HCT116 (cell line): ENCODE measurements at regions not wholly inside any gene's neighbourhood (a gene's known extent, or its start where the extent isn't known, plus 50 kb on each side); places are given as distances from the start of the nearest gene placed in this dataset.

ENCODE experiments used
- CEBPB ChIP-seq: IDR thresholded peaks from 2 replicates; pipeline ENCODE4 v1.6.1; 2012; ENCODE audit warnings: low read depth
- EGR1 ChIP-seq: IDR thresholded peaks from 2 replicates; pipeline ENCODE4 v1.6.1; 2012; ENCODE audit warnings: low read depth
- EZH2 ChIP-seq: fragments of 200-600 bp; sonication (generic); IDR thresholded peaks from 2 replicates; pipeline ENCODE4 v1.6.1; 2017; ENCODE audit warnings: antibody characterized with exemption, mixed run types
- EZH2phosphoT487 ChIP-seq: fragments of 200-600 bp; IDR thresholded peaks from 2 replicates; pipeline ENCODE4 v1.6.1; 2018; ENCODE audit warnings: antibody characterized with exemption, borderline replicate concordance
- POLR2A ChIP-seq: IDR thresholded peaks from 2 replicates; pipeline ENCODE4 v1.7.0; 2011; ENCODE audit warnings: borderline replicate concordance; ENCODE audit not compliant: insufficient read depth, insufficient read length; ENCODE audit errors: extremely low read depth
- POLR2AphosphoS5 ChIP-seq: IDR thresholded peaks from 2 replicates; pipeline ENCODE4 v1.6.1; 2011; ENCODE audit warnings: mild to moderate bottlenecking, low read depth, low read length, moderate library complexity
- SIN3A ChIP-seq: IDR thresholded peaks from 2 replicates; pipeline ENCODE4 v1.6.1; 2012; ENCODE audit warnings: low read depth
- SRF ChIP-seq: IDR thresholded peaks from 2 replicates; pipeline ENCODE4 v1.6.1; 2012; ENCODE audit warnings: low read depth
- YY1 ChIP-seq: IDR thresholded peaks from 2 replicates; pipeline ENCODE4 v1.6.1; 2011; ENCODE audit warnings: low read length, low read depth, moderate library complexity, mild to moderate bottlenecking; ENCODE audit not compliant: insufficient replicate concordance; ENCODE audit errors: extremely low read depth
- ZFX ChIP-seq: fragments of 450-650 bp; IDR thresholded peaks from 2 replicates; pipeline ENCODE4 v1.6.1; 2017
- TF ChIP-seq, protein P1 (sequence below), 3 experiments: fragments of 200-600 bp in 1 of 3; sonication (generic) in 1 of 3; IDR thresholded peaks in 2 of 3; conservative IDR thresholded peaks in 1 of 3; 2 replicates each; pipeline ENCODE4 v1.5.1; 2012 to 2017; ENCODE audit warnings: low read depth in 2 of 3, low read length in 2 of 3, antibody characterized with exemption in 1 of 3, borderline replicate concordance in 1 of 3, control low read depth in 1 of 3, mild to moderate bottlenecking in 1 of 3, mixed read lengths in 1 of 3, mixed run types in 1 of 3, moderate library complexity in 1 of 3; ENCODE audit not compliant: insufficient read depth in 1 of 3
- TF ChIP-seq, protein P2 (sequence below): IDR thresholded peaks from 2 replicates; pipeline ENCODE4 v1.6.1; 2012
- TF ChIP-seq, protein P3 (sequence below): IDR thresholded peaks from 2 replicates; pipeline ENCODE4 v1.6.1; 2012; ENCODE audit warnings: low read depth

GRCh38 chr18:47381975-47382570 is 130.6 kb upstream of the SKOR2 start:
- TF ChIP-seq, protein P1, sequence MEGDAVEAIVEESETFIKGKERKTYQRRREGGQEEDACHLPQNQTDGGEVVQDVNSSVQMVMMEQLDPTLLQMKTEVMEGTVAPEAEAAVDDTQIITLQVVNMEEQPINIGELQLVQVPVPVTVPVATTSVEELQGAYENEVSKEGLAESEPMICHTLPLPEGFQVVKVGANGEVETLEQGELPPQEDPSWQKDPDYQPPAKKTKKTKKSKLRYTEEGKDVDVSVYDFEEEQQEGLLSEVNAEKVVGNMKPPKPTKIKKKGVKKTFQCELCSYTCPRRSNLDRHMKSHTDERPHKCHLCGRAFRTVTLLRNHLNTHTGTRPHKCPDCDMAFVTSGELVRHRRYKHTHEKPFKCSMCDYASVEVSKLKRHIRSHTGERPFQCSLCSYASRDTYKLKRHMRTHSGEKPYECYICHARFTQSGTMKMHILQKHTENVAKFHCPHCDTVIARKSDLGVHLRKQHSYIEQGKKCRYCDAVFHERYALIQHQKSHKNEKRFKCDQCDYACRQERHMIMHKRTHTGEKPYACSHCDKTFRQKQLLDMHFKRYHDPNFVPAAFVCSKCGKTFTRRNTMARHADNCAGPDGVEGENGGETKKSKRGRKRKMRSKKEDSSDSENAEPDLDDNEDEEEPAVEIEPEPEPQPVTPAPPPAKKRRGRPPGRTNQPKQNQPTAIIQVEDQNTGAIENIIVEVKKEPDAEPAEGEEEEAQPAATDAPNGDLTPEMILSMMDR (IDR thresholded peaks at IDR 0.05 in 2 of 3, conservative IDR thresholded peaks at IDR 0.05 in 1 of 3; ENCODE audit: borderline replicate concordance in 1 of 3, insufficient read depth in 1 of 3, low read depth in 2 of 3, low read length in 2 of 3): no peak
- no peak for TF ChIP-seq EGR1
- no peak for TF ChIP-seq SIN3A
- TF ChIP-seq, protein P2, sequence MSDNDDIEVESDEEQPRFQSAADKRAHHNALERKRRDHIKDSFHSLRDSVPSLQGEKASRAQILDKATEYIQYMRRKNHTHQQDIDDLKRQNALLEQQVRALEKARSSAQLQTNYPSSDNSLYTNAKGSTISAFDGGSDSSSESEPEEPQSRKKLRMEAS: no peak
- no peak for TF ChIP-seq EZH2phosphoT487
- no peak for TF ChIP-seq POLR2A
- no peak for TF ChIP-seq EZH2
- TF ChIP-seq, protein P3, sequence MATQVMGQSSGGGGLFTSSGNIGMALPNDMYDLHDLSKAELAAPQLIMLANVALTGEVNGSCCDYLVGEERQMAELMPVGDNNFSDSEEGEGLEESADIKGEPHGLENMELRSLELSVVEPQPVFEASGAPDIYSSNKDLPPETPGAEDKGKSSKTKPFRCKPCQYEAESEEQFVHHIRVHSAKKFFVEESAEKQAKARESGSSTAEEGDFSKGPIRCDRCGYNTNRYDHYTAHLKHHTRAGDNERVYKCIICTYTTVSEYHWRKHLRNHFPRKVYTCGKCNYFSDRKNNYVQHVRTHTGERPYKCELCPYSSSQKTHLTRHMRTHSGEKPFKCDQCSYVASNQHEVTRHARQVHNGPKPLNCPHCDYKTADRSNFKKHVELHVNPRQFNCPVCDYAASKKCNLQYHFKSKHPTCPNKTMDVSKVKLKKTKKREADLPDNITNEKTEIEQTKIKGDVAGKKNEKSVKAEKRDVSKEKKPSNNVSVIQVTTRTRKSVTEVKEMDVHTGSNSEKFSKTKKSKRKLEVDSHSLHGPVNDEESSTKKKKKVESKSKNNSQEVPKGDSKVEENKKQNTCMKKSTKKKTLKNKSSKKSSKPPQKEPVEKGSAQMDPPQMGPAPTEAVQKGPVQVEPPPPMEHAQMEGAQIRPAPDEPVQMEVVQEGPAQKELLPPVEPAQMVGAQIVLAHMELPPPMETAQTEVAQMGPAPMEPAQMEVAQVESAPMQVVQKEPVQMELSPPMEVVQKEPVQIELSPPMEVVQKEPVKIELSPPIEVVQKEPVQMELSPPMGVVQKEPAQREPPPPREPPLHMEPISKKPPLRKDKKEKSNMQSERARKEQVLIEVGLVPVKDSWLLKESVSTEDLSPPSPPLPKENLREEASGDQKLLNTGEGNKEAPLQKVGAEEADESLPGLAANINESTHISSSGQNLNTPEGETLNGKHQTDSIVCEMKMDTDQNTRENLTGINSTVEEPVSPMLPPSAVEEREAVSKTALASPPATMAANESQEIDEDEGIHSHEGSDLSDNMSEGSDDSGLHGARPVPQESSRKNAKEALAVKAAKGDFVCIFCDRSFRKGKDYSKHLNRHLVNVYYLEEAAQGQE: no peak
- TF ChIP-seq YY1: no peak
- no peak for TF ChIP-seq CEBPB
- no peak for TF ChIP-seq POLR2AphosphoS5
- no peak for TF ChIP-seq ZFX
- no peak for TF ChIP-seq SRF
